ENCODE measurements at regions not wholly inside any gene's neighbourhood (a gene's known extent, or its start where the extent isn't known, plus 50 kb on each side); places are given as distances from the start of the nearest gene placed in this dataset.

DNA sequence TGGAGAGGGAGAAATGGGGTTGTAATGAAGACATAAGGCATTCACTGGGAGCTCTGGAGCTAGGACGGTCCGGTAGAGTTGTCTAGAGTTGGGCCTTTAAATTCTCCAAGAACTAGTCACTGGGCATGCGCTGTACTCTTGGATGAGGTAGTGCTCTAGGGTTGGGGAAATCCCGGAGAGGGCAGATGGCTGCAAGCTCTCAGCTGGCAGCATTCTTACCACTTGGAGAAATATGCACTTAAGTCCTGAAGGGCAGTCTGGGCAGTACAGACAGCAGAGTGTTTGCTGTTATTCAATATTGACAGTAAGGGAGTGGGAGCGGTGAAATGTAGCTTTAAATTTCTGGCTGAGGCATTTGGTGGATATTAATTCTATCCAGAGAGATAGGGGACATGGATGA is 214.6 kb downstream of the RDH14 start:
- Histone ChIP-seq H3K4me1 (ENCODE audit: control insufficient read depth, extremely low read depth, insufficient read depth, low read length) (no peaks in the 10 kb centered on the region), H3K4me2 (ENCODE audit: extremely low read depth, insufficient read depth, low read length) (no peak overlapping the region), H3K9me3 (ENCODE audit: control insufficient read depth, insufficient read depth, low read depth, low read length) (no peaks in the 10 kb centered on the region), H3K79me2 (ENCODE audit: control insufficient read depth, insufficient read depth, low read length) (no peaks in the 10 kb centered on the region), H3K9ac (ENCODE audit: insufficient read depth, low read length) (no peak overlapping the region), H3K27ac (ENCODE audit: insufficient read depth, low read length) (no peak overlapping the region), H3K27me3 (ENCODE audit: control insufficient read depth, insufficient read depth, low read length) (no peaks in the 10 kb centered on the region), H3K4me3 (replicated peaks in 1 of 4; ENCODE audit: control extremely low read depth in 1 of 4, insufficient read depth in 1 of 4, low read depth in 3 of 4, low read length in 4 of 4) (no peak overlapping the region), H2AFZ (ENCODE audit: low read length) (no peak overlapping the region), H3K36me3 (ENCODE audit: control insufficient read depth, insufficient read depth, low read length) (no peaks in the 10 kb centered on the region), H4K20me1 (ENCODE audit: control insufficient read depth, extremely low read depth, insufficient read depth, low read length) (no peaks in the 10 kb centered on the region)
- TF ChIP-seq EZH2 (IDR thresholded peaks at IDR 0.05; ENCODE audit: low read length, missing control alignments), result no peak
- TF ChIP-seq, protein P1, sequence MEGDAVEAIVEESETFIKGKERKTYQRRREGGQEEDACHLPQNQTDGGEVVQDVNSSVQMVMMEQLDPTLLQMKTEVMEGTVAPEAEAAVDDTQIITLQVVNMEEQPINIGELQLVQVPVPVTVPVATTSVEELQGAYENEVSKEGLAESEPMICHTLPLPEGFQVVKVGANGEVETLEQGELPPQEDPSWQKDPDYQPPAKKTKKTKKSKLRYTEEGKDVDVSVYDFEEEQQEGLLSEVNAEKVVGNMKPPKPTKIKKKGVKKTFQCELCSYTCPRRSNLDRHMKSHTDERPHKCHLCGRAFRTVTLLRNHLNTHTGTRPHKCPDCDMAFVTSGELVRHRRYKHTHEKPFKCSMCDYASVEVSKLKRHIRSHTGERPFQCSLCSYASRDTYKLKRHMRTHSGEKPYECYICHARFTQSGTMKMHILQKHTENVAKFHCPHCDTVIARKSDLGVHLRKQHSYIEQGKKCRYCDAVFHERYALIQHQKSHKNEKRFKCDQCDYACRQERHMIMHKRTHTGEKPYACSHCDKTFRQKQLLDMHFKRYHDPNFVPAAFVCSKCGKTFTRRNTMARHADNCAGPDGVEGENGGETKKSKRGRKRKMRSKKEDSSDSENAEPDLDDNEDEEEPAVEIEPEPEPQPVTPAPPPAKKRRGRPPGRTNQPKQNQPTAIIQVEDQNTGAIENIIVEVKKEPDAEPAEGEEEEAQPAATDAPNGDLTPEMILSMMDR (conservative IDR thresholded peaks at IDR 0.05 in 1 of 2, IDR thresholded peaks at IDR 0.05 in 1 of 2; ENCODE audit: low read depth in 1 of 2, low read length in 2 of 2), result no peak
- DNase-seq (ENCODE audit: low read depth in 2 of 2), result peak in 1 of 2 donors; percentile 72

DNA sequence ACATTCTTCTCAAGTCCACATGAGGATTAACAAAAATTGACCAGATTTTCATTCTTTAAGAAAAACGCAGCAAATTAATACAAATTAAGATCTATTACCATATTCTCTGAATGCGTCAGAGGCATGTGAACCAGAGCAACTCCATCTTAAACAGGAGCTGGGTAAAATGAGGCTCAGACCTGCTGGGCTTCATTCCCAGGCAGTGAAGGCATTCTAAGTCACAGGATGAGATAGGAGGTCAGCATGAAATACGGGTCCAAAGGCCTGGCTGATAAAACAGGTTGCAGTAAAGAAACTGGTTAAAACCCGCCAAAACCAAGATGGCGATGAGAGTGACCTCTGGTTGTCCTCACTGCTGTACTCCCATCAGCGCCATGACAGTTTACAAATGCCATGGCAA is 217.6 kb downstream of the RDH14 start:
- Histone ChIP-seq H3K4me1 (ENCODE audit: control insufficient read depth, extremely low read depth, insufficient read depth, low read length) (no peaks in the 10 kb centered on the region), H3K9me3 (ENCODE audit: control insufficient read depth, insufficient read depth, low read depth, low read length) (no peaks in the 10 kb centered on the region), H3K27me3 (ENCODE audit: control insufficient read depth, insufficient read depth, low read length) (no peaks in the 10 kb centered on the region), H2AFZ (ENCODE audit: low read length) (no peak overlapping the region), H4K20me1 (ENCODE audit: control insufficient read depth, extremely low read depth, insufficient read depth, low read length) (no peaks in the 10 kb centered on the region), H3K79me2 (ENCODE audit: control insufficient read depth, insufficient read depth, low read length) (no peaks in the 10 kb centered on the region), H3K36me3 (ENCODE audit: control insufficient read depth, insufficient read depth, low read length) (no peaks in the 10 kb centered on the region), H3K4me2 (ENCODE audit: extremely low read depth, insufficient read depth, low read length) (no peak overlapping the region), H3K27ac (ENCODE audit: insufficient read depth, low read length) (no peak overlapping the region), H3K9ac (ENCODE audit: insufficient read depth, low read length) (no peak overlapping the region), H3K4me3 (replicated peaks in 1 of 4; ENCODE audit: control extremely low read depth in 1 of 4, insufficient read depth in 1 of 4, low read depth in 3 of 4, low read length in 4 of 4) (no peak overlapping the region)
- TF ChIP-seq, protein P1 (conservative IDR thresholded peaks at IDR 0.05 in 1 of 2, IDR thresholded peaks at IDR 0.05 in 1 of 2; ENCODE audit: low read depth in 1 of 2, low read length in 2 of 2), result no peak
- no peak for TF ChIP-seq EZH2 (IDR thresholded peaks at IDR 0.05; ENCODE audit: low read length, missing control alignments)
- no peak for DNase-seq (ENCODE audit: low read depth in 2 of 2)

DNA sequence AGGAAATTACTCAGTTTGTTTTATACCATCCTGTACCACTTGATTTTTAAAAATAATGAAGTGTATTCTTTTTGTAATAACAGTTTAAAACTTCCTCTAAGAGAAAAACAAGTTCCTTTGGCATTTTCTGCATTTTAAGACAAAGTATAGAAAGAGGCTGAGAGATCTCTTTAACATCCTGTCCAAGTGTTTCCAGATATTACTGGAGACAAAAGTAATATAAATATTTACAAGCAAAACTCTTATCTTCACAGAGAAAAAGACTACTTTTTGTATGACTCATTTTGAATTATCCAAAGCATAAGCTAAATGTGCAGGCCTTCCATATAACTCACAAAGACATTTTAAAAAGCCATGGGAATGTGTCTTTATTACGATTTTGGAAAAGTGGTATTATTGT is 221.1 kb downstream of the RDH14 start:
- Histone ChIP-seq H3K4me2 (ENCODE audit: extremely low read depth, insufficient read depth, low read length) (no peak overlapping the region), H3K9me3 (ENCODE audit: control insufficient read depth, insufficient read depth, low read depth, low read length) (no peaks in the 10 kb centered on the region), H4K20me1 (ENCODE audit: control insufficient read depth, extremely low read depth, insufficient read depth, low read length) (no peaks in the 10 kb centered on the region), H3K36me3 (ENCODE audit: control insufficient read depth, insufficient read depth, low read length) (no peaks in the 10 kb centered on the region), H3K9ac (ENCODE audit: insufficient read depth, low read length) (no peak overlapping the region), H3K79me2 (ENCODE audit: control insufficient read depth, insufficient read depth, low read length) (no peaks in the 10 kb centered on the region), H3K4me1 (ENCODE audit: control insufficient read depth, extremely low read depth, insufficient read depth, low read length) (no peaks in the 10 kb centered on the region), H2AFZ (ENCODE audit: low read length) (no peak overlapping the region), H3K27me3 (ENCODE audit: control insufficient read depth, insufficient read depth, low read length) (no peaks in the 10 kb centered on the region), H3K4me3 (replicated peaks in 1 of 4; ENCODE audit: control extremely low read depth in 1 of 4, insufficient read depth in 1 of 4, low read depth in 3 of 4, low read length in 4 of 4) (no peak overlapping the region), H3K27ac (ENCODE audit: insufficient read depth, low read length) (no peak overlapping the region)
- DNase-seq (ENCODE audit: low read depth in 2 of 2), result peak; percentile 55 to 75
- TF ChIP-seq, protein P1 (conservative IDR thresholded peaks at IDR 0.05 in 1 of 2, IDR thresholded peaks at IDR 0.05 in 1 of 2; ENCODE audit: low read depth in 1 of 2, low read length in 2 of 2), result no peak
- TF ChIP-seq EZH2 (IDR thresholded peaks at IDR 0.05; ENCODE audit: low read length, missing control alignments), result no peak

All from fibroblast of lung (primary cell).